K562 (cell line): ENCODE measurements at regions not wholly inside any gene's neighbourhood (a gene's known extent, or its start where the extent isn't known, plus 50 kb on each side); places are given as distances from the start of the nearest gene placed in this dataset.

Source experiments
- ATAC-seq: fragments of 200-7000 bp; cut with Tn5 transposase; 3 replicates; pipeline ENCODE4 v1.9.1; 2020; ENCODE audit warnings: moderate library complexity
- BruUV-seq: library from RNA; stranded (reverse); fragments of 400-500 nt; replicated peaks from 2 replicates; lab custom pipeline; 2021; lab: Mats Ljungman, UMichigan
- CTCF ChIA-PET: fragments of 300-600 bp; formaldehyde crosslinking; extraction: SDS; loops from one replicate; lab custom pipeline; 2021; ENCODE audit warnings: low intra/inter-chr PET ratio; lab: Yijun Ruan, JAX
- POLR2A ChIA-PET: fragments of 300-600, 350-650 bp; sonication (Branson Sonifier 250); formaldehyde crosslinking; extraction: SDS; loops from one replicate; lab custom pipeline; 2021; ENCODE audit warnings: antibody characterized with exemption, inconsistent platforms; lab: Yijun Ruan, JAX
- DNase-seq, 4 experiments: peaks; one replicate each; pipeline versions ENCODE4 v3.0.0 to v3.0.0-alpha.2; 2011 to 2018; ENCODE audit warnings: low spot score in 3 of 4, mixed read lengths in 3 of 4; ENCODE audit errors: extremely low read depth in 1 of 4
- FAIRE-seq: peaks from 2 replicates; lab custom pipeline; 2011; peaks lifted over from hg19 to GRCh38; lab: Jason Lieb, UNC
- H2AFZ ChIP-seq: 2 replicates; pipeline ENCODE4 v1.6.0; 2011; ENCODE audit warnings: low read depth, low read length, control low read depth, inconsistent platforms
- H3K27ac ChIP-seq: fragments of 200-600 bp; 3 replicates; pipeline ENCODE4 v1.8.0; 2011; ENCODE audit warnings: low read depth, mild to moderate bottlenecking, control low read depth, inconsistent platforms, low read length, moderate library complexity, mixed read lengths; ENCODE audit errors: extremely low read depth
- H3K27me3 ChIP-seq, 2 experiments: fragments of 300-600 bp in 1 of 2; 2 replicates in 1 of 2; 3 replicates in 1 of 2; pipeline versions ENCODE4 v1.6.0 to v1.8.0; 2011; ENCODE audit warnings: inconsistent platforms in 2 of 2, low read length in 2 of 2, mild to moderate bottlenecking in 1 of 2, mixed read lengths in 1 of 2, moderate library complexity in 1 of 2; ENCODE audit not compliant: control insufficient read depth in 2 of 2, insufficient read depth in 2 of 2
- H3K36me3 ChIP-seq: fragments of 300-600 bp; 3 replicates; pipeline ENCODE4 v1.8.0; 2011; ENCODE audit warnings: mild to moderate bottlenecking, low read length, inconsistent platforms; ENCODE audit not compliant: control insufficient read depth, insufficient read depth
- H3K4me1 ChIP-seq, 2 experiments: fragments of 200-600 bp in 1 of 2; replicated peaks in 1 of 2; 2 replicates in 1 of 2; 3 replicates in 1 of 2; pipeline versions ENCODE4 v1.5.1 to v1.8.0; 2011; ENCODE audit warnings: inconsistent platforms in 2 of 2, low read length in 2 of 2, mild to moderate bottlenecking in 1 of 2, mixed read lengths in 1 of 2, moderate library complexity in 1 of 2; ENCODE audit not compliant: control insufficient read depth in 2 of 2, insufficient read depth in 2 of 2
- H3K4me2 ChIP-seq: 2 replicates; pipeline ENCODE4 v1.6.1; 2011; ENCODE audit warnings: low read length, control low read depth, inconsistent platforms, mixed read lengths; ENCODE audit not compliant: insufficient read depth
- H3K4me3 ChIP-seq: fragments of 200-600 bp; sonication (generic), shearing (Covaris generic); 2 replicates; pipeline ENCODE4 v1.5.1; 2016; ENCODE audit warnings: control low read depth, inconsistent platforms
- H3K79me2 ChIP-seq: fragments of 200-600 bp; 3 replicates; pipeline ENCODE4 v1.8.0; 2011; ENCODE audit warnings: low read length, inconsistent platforms; ENCODE audit not compliant: control insufficient read depth, insufficient read depth
- H3K9ac ChIP-seq, 2 experiments: 2 replicates each; pipeline versions ENCODE4 v1.6.0 to v1.6.1; 2011; ENCODE audit warnings: low read depth in 2 of 2, low read length in 2 of 2, control low read depth in 1 of 2, inconsistent platforms in 1 of 2, mild to moderate bottlenecking in 1 of 2, mixed read lengths in 1 of 2; ENCODE audit not compliant: insufficient read depth in 1 of 2
- H3K9me1 ChIP-seq: one replicate; pipeline ENCODE4 v1.6.0; 2011; ENCODE audit warnings: inconsistent platforms, mild to moderate bottlenecking, low read length, moderate library complexity; ENCODE audit not compliant: control insufficient read depth, insufficient read depth
- H3K9me3 ChIP-seq: replicated peaks from 2 replicates; pipeline ENCODE4 v1.5.1; 2011; ENCODE audit warnings: low read depth, low read length, inconsistent platforms; ENCODE audit not compliant: control insufficient read depth, insufficient read depth
- H4K20me1 ChIP-seq: replicated peaks from 2 replicates; pipeline ENCODE4 v1.6.1; 2011; ENCODE audit warnings: low read length, inconsistent platforms, mixed read lengths; ENCODE audit not compliant: control insufficient read depth, insufficient read depth
- CEBPB ChIP-seq: fragments of 450-650 bp; IDR thresholded peaks from 2 replicates; pipeline ENCODE4 v1.6.1; 2016; ENCODE audit warnings: missing genetic modification characterization, missing compliant biosample characterization
- CXXC5 ChIP-seq: fragments of 250-450 bp; sonication (Bioruptor Pico); IDR thresholded peaks from 2 replicates; pipeline ENCODE4 v1.8.0; 2022; ENCODE audit warnings: inconsistent platforms, mild to moderate bottlenecking, moderate library complexity
- NFE2 ChIP-seq: IDR thresholded peaks from 2 replicates; pipeline ENCODE4 v1.6.1; 2014; ENCODE audit warnings: antibody characterized with exemption, low read depth
- SMAD4 ChIP-seq: fragments of 250-450 bp; sonication (Bioruptor Pico); conservative IDR thresholded peaks from 2 replicates; pipeline ENCODE4 v1.8.0; 2021; ENCODE audit warnings: inconsistent platforms, mild to moderate bottlenecking, moderate library complexity
- ZBTB17 ChIP-seq: fragments of 450-650 bp; formaldehyde crosslinking; IDR thresholded peaks from 2 replicates; pipeline ENCODE4 v1.4.0; 2020; ENCODE audit warnings: mild to moderate bottlenecking
- WGBS: fragments of 100-300 bp; shearing (Covaris generic); methylation state at CpG from one replicate; pipeline ENCODE4 v1.1.6; 2016; ENCODE audit warnings: low coverage, mixed read lengths; ENCODE audit not compliant: insufficient coverage; ENCODE audit errors: missing lambda C conversion rate; 5-methylcytosine and 5-hydroxymethylcytosine counted together
- in situ Hi-C: fragments of 300-500 bp; cut with MboI; formaldehyde crosslinking; loops from 4 replicates; pipeline ENCODE4 v1.15.0; 2018; ENCODE audit warnings: inconsistent platforms, mixed read lengths
- intact Hi-C: fragments of 100-400 bp; cut with micrococcal nuclease; formaldehyde crosslinking; loops from 2 replicates; pipeline ENCODE4 v1.14.2; 2022
- TF ChIP-seq, protein P1 (sequence below): sonication (generic); formaldehyde crosslinking; IDR thresholded peaks from 2 replicates; pipeline ENCODE4 v1.8.0; 2022; ENCODE audit warnings: missing genetic modification reagents, mild to moderate bottlenecking, moderate library complexity, borderline replicate concordance
- TF ChIP-seq, protein P2 (sequence below): fragments of 200-800 bp; sonication (Bioruptor generic); IDR thresholded peaks from 2 replicates; pipeline ENCODE4 v1.6.1; 2016; ENCODE audit warnings: missing genetic modification characterization, missing compliant biosample characterization
- TF ChIP-seq, protein P3 (sequence below): fragments of 450-650 bp; formaldehyde crosslinking; IDR thresholded peaks from 2 replicates; pipeline ENCODE4 v1.4.0; 2020; ENCODE audit warnings: mild to moderate bottlenecking, moderate library complexity
- TF ChIP-seq, protein P4 (sequence below): sonication (generic); formaldehyde crosslinking; IDR thresholded peaks from 2 replicates; pipeline ENCODE4 v1.8.0; 2023; ENCODE audit warnings: mild to moderate bottlenecking, missing genetic modification reagents

DNA sequence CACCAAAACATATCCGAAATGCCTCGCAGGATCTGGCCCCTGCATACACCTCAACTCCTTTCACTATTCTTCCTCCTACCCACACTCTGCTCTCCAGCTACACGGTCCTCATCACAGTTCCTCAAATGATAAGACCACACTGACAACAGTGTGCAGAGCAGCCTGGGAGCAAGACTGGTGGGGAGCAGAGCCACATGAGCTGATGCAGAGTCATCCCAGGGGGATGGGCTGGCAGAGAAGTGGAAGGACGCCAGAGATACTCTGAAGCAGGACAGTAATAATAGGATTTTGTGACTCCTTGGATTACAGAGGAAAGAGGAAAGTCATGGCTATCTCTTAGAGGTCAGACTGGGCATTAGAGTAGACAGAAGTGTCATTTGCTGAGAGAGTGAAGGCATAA, 167.2 kb downstream of the AVL9 start (continued):
- TF ChIP-seq SMAD4 (0 out of 2 replicates have a peak, but pooled peaks have one; percentile 29), NFE2 (peak; percentile 88), CXXC5 (CRISPR knock-in tag) (peak; percentile 61)
- TF ChIP-seq, protein P1, sequence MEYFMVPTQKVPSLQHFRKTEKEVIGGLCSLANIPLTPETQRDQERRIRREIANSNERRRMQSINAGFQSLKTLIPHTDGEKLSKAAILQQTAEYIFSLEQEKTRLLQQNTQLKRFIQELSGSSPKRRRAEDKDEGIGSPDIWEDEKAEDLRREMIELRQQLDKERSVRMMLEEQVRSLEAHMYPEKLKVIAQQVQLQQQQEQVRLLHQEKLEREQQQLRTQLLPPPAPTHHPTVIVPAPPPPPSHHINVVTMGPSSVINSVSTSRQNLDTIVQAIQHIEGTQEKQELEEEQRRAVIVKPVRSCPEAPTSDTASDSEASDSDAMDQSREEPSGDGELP (CRISPR knock-in tag): 0 out of 2 replicates have a peak, but pooled peaks have one; percentile 20
- TF ChIP-seq, all 486 proteins: peak for 60; not testable (repeated sequence) for 426

DNA sequence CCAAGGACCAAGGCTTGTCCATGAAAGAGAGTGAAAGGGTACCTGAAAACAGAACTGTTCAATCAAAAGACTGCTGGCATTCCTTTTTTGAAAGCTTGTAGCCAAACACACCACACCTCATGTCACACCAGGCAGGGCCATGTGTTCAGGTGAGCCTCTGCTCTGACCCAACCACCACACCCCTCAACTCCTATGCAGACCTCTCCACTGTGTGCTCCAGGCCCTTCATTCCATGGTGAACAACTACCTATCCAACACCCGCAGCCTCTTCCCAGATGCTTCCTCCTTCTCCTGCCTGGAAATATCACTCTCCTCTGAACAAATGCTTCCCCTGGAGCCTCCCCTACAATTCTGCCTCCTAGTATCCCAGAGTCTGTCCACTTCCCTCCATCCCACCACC, 166.6 kb downstream of the AVL9 start:
- peaks cover 4 to 47% of the 10 kb centered on the region in 2 experiments for H3K4me1 ChIP-seq
- FAIRE-seq (no peak), ATAC-seq (peak; percentile 37), DNase-seq (peak in 1 of 4 experiments; percentile 42)
- no peaks in the 10 kb centered on the region for H3K9me3 ChIP-seq
- in situ Hi-C loops: no loop called here
- no peak overlapping the region for H3K4me3 ChIP-seq
- H3K27ac ChIP-seq: peak overlapping the region; percentile 78
- H3K36me3 ChIP-seq: no peaks in the 10 kb centered on the region; the same call in 2 of the 3 replicates
- no peaks in the 10 kb centered on the region for H3K9me1 ChIP-seq
- H2AFZ ChIP-seq: peak overlapping the region; percentile 83
- POLR2A ChIA-PET: no interaction called here
- H3K27me3 ChIP-seq: no peaks in the 10 kb centered on the region
- BruUV-seq: no TSS peak
- H3K4me2 ChIP-seq: peak overlapping the region; percentile 49
- peak overlapping the region; percentile 42 to 59; a peak in 3 of 4 replicates for H3K9ac ChIP-seq
- CTCF ChIA-PET: no interaction called here
- intact Hi-C loops: loop anchor here (10.0 kb wide), 1 partner anchor 167 kb away; the partner anchor contains the start of genes AVL9 and LSM5
- no peaks in the 10 kb centered on the region for H4K20me1 ChIP-seq
- H3K79me2 ChIP-seq: peaks cover 2% of the 10 kb centered on the region; the same call in 1 of the 3 replicates
- WGBS: 38% methylated on average over 1 of the region's 1 CpG
- TF ChIP-seq ZBTB17 (CRISPR knock-in tag): peak; percentile 59; the same call in 1 of the 2 replicates
- TF ChIP-seq, protein P2, sequence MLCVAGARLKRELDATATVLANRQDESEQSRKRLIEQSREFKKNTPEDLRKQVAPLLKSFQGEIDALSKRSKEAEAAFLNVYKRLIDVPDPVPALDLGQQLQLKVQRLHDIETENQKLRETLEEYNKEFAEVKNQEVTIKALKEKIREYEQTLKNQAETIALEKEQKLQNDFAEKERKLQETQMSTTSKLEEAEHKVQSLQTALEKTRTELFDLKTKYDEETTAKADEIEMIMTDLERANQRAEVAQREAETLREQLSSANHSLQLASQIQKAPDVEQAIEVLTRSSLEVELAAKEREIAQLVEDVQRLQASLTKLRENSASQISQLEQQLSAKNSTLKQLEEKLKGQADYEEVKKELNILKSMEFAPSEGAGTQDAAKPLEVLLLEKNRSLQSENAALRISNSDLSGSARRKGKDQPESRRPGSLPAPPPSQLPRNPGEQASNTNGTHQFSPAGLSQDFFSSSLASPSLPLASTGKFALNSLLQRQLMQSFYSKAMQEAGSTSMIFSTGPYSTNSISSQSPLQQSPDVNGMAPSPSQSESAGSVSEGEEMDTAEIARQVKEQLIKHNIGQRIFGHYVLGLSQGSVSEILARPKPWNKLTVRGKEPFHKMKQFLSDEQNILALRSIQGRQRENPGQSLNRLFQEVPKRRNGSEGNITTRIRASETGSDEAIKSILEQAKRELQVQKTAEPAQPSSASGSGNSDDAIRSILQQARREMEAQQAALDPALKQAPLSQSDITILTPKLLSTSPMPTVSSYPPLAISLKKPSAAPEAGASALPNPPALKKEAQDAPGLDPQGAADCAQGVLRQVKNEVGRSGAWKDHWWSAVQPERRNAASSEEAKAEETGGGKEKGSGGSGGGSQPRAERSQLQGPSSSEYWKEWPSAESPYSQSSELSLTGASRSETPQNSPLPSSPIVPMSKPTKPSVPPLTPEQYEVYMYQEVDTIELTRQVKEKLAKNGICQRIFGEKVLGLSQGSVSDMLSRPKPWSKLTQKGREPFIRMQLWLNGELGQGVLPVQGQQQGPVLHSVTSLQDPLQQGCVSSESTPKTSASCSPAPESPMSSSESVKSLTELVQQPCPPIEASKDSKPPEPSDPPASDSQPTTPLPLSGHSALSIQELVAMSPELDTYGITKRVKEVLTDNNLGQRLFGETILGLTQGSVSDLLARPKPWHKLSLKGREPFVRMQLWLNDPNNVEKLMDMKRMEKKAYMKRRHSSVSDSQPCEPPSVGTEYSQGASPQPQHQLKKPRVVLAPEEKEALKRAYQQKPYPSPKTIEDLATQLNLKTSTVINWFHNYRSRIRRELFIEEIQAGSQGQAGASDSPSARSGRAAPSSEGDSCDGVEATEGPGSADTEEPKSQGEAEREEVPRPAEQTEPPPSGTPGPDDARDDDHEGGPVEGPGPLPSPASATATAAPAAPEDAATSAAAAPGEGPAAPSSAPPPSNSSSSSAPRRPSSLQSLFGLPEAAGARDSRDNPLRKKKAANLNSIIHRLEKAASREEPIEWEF: no peak; the same call in 1 of the 2 replicates
- no peak for TF ChIP-seq CEBPB (tag)
- TF ChIP-seq, protein P3, sequence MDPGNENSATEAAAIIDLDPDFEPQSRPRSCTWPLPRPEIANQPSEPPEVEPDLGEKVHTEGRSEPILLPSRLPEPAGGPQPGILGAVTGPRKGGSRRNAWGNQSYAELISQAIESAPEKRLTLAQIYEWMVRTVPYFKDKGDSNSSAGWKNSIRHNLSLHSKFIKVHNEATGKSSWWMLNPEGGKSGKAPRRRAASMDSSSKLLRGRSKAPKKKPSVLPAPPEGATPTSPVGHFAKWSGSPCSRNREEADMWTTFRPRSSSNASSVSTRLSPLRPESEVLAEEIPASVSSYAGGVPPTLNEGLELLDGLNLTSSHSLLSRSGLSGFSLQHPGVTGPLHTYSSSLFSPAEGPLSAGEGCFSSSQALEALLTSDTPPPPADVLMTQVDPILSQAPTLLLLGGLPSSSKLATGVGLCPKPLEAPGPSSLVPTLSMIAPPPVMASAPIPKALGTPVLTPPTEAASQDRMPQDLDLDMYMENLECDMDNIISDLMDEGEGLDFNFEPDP (CRISPR knock-in tag): peak; percentile 58; the same call in 1 of the 2 replicates
- TF ChIP-seq, protein P4, sequence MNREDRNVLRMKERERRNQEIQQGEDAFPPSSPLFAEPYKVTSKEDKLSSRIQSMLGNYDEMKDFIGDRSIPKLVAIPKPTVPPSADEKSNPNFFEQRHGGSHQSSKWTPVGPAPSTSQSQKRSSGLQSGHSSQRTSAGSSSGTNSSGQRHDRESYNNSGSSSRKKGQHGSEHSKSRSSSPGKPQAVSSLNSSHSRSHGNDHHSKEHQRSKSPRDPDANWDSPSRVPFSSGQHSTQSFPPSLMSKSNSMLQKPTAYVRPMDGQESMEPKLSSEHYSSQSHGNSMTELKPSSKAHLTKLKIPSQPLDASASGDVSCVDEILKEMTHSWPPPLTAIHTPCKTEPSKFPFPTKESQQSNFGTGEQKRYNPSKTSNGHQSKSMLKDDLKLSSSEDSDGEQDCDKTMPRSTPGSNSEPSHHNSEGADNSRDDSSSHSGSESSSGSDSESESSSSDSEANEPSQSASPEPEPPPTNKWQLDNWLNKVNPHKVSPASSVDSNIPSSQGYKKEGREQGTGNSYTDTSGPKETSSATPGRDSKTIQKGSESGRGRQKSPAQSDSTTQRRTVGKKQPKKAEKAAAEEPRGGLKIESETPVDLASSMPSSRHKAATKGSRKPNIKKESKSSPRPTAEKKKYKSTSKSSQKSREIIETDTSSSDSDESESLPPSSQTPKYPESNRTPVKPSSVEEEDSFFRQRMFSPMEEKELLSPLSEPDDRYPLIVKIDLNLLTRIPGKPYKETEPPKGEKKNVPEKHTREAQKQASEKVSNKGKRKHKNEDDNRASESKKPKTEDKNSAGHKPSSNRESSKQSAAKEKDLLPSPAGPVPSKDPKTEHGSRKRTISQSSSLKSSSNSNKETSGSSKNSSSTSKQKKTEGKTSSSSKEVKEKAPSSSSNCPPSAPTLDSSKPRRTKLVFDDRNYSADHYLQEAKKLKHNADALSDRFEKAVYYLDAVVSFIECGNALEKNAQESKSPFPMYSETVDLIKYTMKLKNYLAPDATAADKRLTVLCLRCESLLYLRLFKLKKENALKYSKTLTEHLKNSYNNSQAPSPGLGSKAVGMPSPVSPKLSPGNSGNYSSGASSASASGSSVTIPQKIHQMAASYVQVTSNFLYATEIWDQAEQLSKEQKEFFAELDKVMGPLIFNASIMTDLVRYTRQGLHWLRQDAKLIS (CRISPR knock-in tag): no peak
